WTC11 (cell line): ENCODE measurements at regions not wholly inside any gene's neighbourhood (a gene's known extent, or its start where the extent isn't known, plus 50 kb on each side); places are given as distances from the start of the nearest gene placed in this dataset.

Source experiments
- ATAC-seq: fragments of 200-7000 bp; cut with Tn5 transposase; 2 replicates; pipeline ENCODE4 v1.10.0; 2021; ENCODE audit warnings: mild to moderate bottlenecking, moderate library complexity
- CTCF ChIA-PET: fragments of 300-600 bp; sonication (Branson Sonifier 250); formaldehyde crosslinking; loops from one replicate; lab custom pipeline; 2021; ENCODE audit warnings: antibody characterized with exemption; lab: Charles Lee
- POLR2A ChIA-PET: fragments of 350-600 bp; sonication (Branson Sonifier 250); formaldehyde crosslinking; loops from one replicate; lab custom pipeline; 2021; ENCODE audit warnings: antibody characterized with exemption; lab: Charles Lee
- DNase-seq: peaks from one replicate; pipeline ENCODE4 v3.0.0; 2021; ENCODE audit warnings: low spot score
- H3K27ac Mint-ChIP-seq: 2 replicates; pipeline ENCODE4 v1.8.0; 2021; ENCODE audit warnings: mixed read lengths
- H3K27me3 Mint-ChIP-seq: 2 replicates; pipeline ENCODE4 v1.8.0; 2021; ENCODE audit warnings: low read depth, mild to moderate bottlenecking, moderate library complexity, mixed read lengths
- H3K36me3 Mint-ChIP-seq: 2 replicates; pipeline ENCODE4 v1.8.0; 2021; ENCODE audit warnings: mixed read lengths
- H3K4me1 Mint-ChIP-seq: 2 replicates; pipeline ENCODE4 v1.8.0; 2022; ENCODE audit warnings: mixed read lengths
- H3K4me3 Mint-ChIP-seq: 2 replicates; pipeline ENCODE4 v1.8.0; 2021; ENCODE audit warnings: mild to moderate bottlenecking, moderate library complexity, mixed read lengths
- H3K9me3 Mint-ChIP-seq: 2 replicates; pipeline ENCODE4 v1.8.0; 2021; ENCODE audit warnings: mixed read lengths
- CREM ChIP-seq: sonication (generic); formaldehyde crosslinking; IDR thresholded peaks from 2 replicates; pipeline ENCODE4 v1.8.1; 2022; ENCODE audit warnings: mild to moderate bottlenecking, missing genetic modification reagents, moderate library complexity
- FOXJ3 ChIP-seq: sonication (generic); formaldehyde crosslinking; IDR thresholded peaks from 2 replicates; pipeline ENCODE4 v1.9.0; 2021; ENCODE audit warnings: missing genetic modification reagents, mild to moderate bottlenecking, borderline replicate concordance
- NFATC4 ChIP-seq: fragments of 250-450 bp; sonication (Bioruptor Pico); IDR thresholded peaks from 2 replicates; pipeline ENCODE4 v1.9.0; 2021; ENCODE audit warnings: mild to moderate bottlenecking
- NR3C1 ChIP-seq: sonication (generic); formaldehyde crosslinking; conservative IDR thresholded peaks from 2 replicates; pipeline ENCODE4 v1.8.1; 2023; ENCODE audit warnings: low read depth, mild to moderate bottlenecking, missing genetic modification reagents
- ZNF263 ChIP-seq: sonication (generic); formaldehyde crosslinking; IDR thresholded peaks from 2 replicates; pipeline ENCODE4 v1.8.1; 2022; ENCODE audit warnings: low read depth, mild to moderate bottlenecking, moderate library complexity, missing genetic modification reagents
- ZNF423 ChIP-seq: fragments of 250-450 bp; sonication (Bioruptor Pico); IDR thresholded peaks from 2 replicates; pipeline ENCODE4 v2.1.2; 2022; ENCODE audit warnings: mild to moderate bottlenecking, moderate library complexity
- TF ChIP-seq, protein P1 (sequence below): fragments of 250-450 bp; sonication (Bioruptor Pico); IDR thresholded peaks from 2 replicates; pipeline ENCODE4 v2.1.2; 2022; ENCODE audit warnings: mild to moderate bottlenecking, moderate library complexity
- TF ChIP-seq, protein P2 (sequence below): sonication (generic); formaldehyde crosslinking; conservative IDR thresholded peaks from 2 replicates; pipeline ENCODE4 v1.8.1; 2023; ENCODE audit warnings: mild to moderate bottlenecking, low read depth, missing genetic modification reagents, moderate library complexity
- TF ChIP-seq, protein P3 (sequence below): sonication (generic); formaldehyde crosslinking; IDR thresholded peaks from 2 replicates; pipeline ENCODE4 v1.8.0; 2023; ENCODE audit warnings: missing genetic modification reagents
- TF ChIP-seq, protein P4 (sequence below): sonication (generic); formaldehyde crosslinking; IDR thresholded peaks from 2 replicates; pipeline ENCODE4 v1.8.0; 2022; ENCODE audit warnings: mild to moderate bottlenecking, missing genetic modification reagents
- TF ChIP-seq, protein P5 (sequence below): fragments of 200-600 bp; IDR thresholded peaks from 2 replicates; pipeline ENCODE4 v1.8.0; 2022; ENCODE audit warnings: antibody characterized with exemption
- TF ChIP-seq, protein P6 (sequence below): sonication (generic); formaldehyde crosslinking; IDR thresholded peaks from 2 replicates; pipeline ENCODE4 v1.8.0; 2023; ENCODE audit warnings: missing genetic modification reagents, mild to moderate bottlenecking, borderline replicate concordance

DNA sequence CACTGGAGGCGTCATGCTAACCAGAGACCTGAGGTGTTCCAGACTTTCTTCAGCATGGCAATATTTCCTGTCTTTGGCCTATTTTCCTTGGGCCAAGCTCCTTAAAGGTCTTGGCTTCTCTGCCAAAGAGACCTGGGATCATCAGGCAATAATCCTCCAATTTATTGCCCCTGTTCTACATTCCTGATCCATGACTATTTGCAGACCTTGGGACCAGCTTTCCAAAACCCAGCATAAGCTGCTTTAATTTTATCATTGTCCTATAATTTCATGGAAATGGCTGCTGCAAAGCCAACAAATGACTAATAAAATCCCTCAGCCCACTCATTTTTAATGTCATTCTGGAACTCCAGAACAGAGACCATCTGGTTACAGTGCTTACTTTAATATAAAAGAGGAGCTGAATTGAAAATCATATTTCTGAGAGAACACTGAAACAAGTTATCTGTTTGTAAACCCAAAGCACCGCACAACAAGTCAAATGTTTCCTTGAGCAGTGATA is 166.9 kb upstream of the BTG1 start (continued):
- TF ChIP-seq, protein P1, sequence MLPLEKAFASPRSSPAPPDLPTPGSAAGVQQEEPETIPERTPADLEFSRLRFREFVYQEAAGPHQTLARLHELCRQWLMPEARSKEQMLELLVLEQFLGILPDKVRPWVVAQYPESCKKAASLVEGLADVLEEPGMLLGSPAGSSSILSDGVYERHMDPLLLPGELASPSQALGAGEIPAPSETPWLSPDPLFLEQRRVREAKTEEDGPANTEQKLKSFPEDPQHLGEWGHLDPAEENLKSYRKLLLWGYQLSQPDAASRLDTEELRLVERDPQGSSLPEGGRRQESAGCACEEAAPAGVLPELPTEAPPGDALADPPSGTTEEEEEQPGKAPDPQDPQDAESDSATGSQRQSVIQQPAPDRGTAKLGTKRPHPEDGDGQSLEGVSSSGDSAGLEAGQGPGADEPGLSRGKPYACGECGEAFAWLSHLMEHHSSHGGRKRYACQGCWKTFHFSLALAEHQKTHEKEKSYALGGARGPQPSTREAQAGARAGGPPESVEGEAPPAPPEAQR: no peak
- TF ChIP-seq, protein P2, sequence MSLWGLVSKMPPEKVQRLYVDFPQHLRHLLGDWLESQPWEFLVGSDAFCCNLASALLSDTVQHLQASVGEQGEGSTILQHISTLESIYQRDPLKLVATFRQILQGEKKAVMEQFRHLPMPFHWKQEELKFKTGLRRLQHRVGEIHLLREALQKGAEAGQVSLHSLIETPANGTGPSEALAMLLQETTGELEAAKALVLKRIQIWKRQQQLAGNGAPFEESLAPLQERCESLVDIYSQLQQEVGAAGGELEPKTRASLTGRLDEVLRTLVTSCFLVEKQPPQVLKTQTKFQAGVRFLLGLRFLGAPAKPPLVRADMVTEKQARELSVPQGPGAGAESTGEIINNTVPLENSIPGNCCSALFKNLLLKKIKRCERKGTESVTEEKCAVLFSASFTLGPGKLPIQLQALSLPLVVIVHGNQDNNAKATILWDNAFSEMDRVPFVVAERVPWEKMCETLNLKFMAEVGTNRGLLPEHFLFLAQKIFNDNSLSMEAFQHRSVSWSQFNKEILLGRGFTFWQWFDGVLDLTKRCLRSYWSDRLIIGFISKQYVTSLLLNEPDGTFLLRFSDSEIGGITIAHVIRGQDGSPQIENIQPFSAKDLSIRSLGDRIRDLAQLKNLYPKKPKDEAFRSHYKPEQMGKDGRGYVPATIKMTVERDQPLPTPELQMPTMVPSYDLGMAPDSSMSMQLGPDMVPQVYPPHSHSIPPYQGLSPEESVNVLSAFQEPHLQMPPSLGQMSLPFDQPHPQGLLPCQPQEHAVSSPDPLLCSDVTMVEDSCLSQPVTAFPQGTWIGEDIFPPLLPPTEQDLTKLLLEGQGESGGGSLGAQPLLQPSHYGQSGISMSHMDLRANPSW: no peak
- TF ChIP-seq, protein P3, sequence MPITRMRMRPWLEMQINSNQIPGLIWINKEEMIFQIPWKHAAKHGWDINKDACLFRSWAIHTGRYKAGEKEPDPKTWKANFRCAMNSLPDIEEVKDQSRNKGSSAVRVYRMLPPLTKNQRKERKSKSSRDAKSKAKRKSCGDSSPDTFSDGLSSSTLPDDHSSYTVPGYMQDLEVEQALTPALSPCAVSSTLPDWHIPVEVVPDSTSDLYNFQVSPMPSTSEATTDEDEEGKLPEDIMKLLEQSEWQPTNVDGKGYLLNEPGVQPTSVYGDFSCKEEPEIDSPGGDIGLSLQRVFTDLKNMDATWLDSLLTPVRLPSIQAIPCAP: no peak
- TF ChIP-seq, all 79 proteins: peak for 0

DNA sequence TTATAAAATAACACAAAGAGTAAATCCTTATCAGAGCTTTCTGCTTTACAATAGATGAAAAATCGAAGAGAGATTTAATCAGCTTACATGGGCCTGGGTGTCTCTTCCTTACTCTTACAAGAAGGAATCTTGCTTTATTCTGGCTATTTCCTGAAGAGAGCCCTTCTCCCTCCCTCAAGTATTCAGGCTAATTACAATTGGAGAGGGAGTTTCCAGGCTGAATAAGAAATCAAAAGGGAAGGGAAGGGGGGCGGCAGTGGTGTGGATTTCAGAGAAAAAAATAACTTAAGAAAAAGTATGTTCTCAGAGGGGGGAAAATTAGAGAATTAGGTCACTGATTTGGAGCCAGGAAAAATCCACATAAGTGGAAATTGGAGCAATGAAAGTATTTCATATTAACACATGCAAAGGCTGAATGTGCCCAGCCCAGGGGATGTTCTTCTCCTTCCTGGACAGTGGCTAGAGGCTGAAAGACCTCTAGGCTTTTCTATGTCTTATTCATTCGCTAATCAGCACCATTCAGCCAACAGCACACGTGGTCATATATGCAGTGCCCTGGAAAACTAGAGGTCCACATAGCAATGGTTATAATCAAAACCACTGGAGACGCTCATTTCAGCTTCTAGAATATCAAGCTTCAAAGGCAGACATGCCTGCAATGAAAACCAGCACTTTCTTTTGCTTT is 158.9 kb upstream of the BTG1 start:
- no peak overlapping the region for H3K4me3 Mint-ChIP-seq
- DNase-seq: no peak
- H3K27ac Mint-ChIP-seq: peak overlapping the region; percentile 73
- H3K9me3 Mint-ChIP-seq: peaks cover 11% of the 10 kb centered on the region
- ChIA-PET CTCF (no interaction called here), POLR2A (no interaction called here)
- peaks cover 27% of the 10 kb centered on the region for H3K4me1 Mint-ChIP-seq
- H3K27me3 Mint-ChIP-seq: no peaks in the 10 kb centered on the region
- TF ChIP-seq, protein P4, sequence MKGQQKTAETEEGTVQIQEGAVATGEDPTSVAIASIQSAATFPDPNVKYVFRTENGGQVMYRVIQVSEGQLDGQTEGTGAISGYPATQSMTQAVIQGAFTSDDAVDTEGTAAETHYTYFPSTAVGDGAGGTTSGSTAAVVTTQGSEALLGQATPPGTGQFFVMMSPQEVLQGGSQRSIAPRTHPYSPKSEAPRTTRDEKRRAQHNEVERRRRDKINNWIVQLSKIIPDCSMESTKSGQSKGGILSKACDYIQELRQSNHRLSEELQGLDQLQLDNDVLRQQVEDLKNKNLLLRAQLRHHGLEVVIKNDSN: 0 out of 2 replicates have a peak, but pooled peaks have one; percentile 26
- TF ChIP-seq, protein P3: no peak
- no peaks in the 10 kb centered on the region for H3K36me3 Mint-ChIP-seq
- peak; percentile 89 for ATAC-seq

DNA sequence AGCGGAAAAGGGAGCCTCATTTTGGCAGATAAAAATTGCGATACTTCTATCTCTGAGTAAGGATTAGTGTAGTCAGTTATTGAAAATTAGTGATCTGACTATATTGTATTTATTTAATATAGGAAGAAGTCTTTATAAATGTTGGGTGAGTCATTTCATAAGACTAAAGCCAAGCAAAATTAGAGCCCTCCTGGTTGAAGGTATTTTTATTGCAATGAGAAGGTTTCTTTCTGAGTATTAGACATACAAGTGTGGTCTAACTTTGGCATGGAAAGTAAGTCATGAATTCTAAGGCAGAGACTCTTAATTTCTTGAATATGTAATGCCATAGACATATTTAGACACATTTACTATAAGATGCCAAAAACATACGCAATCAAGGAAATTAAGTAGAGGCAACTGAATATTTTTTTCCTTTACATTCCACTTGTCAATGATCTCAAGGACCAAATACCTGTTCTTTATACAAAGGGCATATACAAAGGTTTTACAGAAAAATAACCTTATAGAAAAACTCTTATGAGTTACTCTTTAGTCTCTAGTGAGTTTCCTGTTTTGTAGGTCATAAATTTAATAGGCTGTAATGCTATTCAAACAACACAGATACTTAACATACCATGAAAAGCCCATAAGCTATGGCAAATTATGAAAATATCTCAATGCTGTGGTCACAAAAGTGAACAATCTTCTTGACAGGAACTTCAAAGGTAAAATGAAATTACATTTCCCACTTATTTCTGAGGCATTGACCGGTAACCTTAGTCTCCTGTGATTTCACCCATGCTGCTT is 156.6 kb upstream of the BTG1 start:
- no peak overlapping the region for H3K27ac Mint-ChIP-seq
- no peaks in the 10 kb centered on the region for H3K36me3 Mint-ChIP-seq
- H3K27me3 Mint-ChIP-seq: no peaks in the 10 kb centered on the region
- no peak overlapping the region for H3K4me3 Mint-ChIP-seq
- no peak for DNase-seq
- H3K4me1 Mint-ChIP-seq: peaks cover 27% of the 10 kb centered on the region
- ATAC-seq: no peak
- CTCF ChIA-PET: no interaction called here
- POLR2A ChIA-PET: no interaction called here
- H3K9me3 Mint-ChIP-seq: peaks cover 10% of the 10 kb centered on the region
- TF ChIP-seq, protein P5, sequence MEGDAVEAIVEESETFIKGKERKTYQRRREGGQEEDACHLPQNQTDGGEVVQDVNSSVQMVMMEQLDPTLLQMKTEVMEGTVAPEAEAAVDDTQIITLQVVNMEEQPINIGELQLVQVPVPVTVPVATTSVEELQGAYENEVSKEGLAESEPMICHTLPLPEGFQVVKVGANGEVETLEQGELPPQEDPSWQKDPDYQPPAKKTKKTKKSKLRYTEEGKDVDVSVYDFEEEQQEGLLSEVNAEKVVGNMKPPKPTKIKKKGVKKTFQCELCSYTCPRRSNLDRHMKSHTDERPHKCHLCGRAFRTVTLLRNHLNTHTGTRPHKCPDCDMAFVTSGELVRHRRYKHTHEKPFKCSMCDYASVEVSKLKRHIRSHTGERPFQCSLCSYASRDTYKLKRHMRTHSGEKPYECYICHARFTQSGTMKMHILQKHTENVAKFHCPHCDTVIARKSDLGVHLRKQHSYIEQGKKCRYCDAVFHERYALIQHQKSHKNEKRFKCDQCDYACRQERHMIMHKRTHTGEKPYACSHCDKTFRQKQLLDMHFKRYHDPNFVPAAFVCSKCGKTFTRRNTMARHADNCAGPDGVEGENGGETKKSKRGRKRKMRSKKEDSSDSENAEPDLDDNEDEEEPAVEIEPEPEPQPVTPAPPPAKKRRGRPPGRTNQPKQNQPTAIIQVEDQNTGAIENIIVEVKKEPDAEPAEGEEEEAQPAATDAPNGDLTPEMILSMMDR: no peak
- TF ChIP-seq NR3C1: no peak
- TF ChIP-seq, protein P2: no peak
- TF ChIP-seq ZNF263: no peak
- no peak for TF ChIP-seq CREM (CRISPR knock-in tag)
- no peak for TF ChIP-seq NFATC4
- TF ChIP-seq ZNF423 (CRISPR knock-in tag): no peak
- no peak for TF ChIP-seq FOXJ3 (CRISPR knock-in tag)
- TF ChIP-seq, protein P6, sequence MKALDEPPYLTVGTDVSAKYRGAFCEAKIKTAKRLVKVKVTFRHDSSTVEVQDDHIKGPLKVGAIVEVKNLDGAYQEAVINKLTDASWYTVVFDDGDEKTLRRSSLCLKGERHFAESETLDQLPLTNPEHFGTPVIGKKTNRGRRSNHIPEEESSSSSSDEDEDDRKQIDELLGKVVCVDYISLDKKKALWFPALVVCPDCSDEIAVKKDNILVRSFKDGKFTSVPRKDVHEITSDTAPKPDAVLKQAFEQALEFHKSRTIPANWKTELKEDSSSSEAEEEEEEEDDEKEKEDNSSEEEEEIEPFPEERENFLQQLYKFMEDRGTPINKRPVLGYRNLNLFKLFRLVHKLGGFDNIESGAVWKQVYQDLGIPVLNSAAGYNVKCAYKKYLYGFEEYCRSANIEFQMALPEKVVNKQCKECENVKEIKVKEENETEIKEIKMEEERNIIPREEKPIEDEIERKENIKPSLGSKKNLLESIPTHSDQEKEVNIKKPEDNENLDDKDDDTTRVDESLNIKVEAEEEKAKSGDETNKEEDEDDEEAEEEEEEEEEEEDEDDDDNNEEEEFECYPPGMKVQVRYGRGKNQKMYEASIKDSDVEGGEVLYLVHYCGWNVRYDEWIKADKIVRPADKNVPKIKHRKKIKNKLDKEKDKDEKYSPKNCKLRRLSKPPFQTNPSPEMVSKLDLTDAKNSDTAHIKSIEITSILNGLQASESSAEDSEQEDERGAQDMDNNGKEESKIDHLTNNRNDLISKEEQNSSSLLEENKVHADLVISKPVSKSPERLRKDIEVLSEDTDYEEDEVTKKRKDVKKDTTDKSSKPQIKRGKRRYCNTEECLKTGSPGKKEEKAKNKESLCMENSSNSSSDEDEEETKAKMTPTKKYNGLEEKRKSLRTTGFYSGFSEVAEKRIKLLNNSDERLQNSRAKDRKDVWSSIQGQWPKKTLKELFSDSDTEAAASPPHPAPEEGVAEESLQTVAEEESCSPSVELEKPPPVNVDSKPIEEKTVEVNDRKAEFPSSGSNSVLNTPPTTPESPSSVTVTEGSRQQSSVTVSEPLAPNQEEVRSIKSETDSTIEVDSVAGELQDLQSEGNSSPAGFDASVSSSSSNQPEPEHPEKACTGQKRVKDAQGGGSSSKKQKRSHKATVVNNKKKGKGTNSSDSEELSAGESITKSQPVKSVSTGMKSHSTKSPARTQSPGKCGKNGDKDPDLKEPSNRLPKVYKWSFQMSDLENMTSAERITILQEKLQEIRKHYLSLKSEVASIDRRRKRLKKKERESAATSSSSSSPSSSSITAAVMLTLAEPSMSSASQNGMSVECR (CRISPR knock-in tag): no peak
